GM23248 (cell line): ENCODE measurements at regions not wholly inside any gene's neighbourhood (a gene's known extent, or its start where the extent isn't known, plus 50 kb on each side); places are given as distances from the start of the nearest gene placed in this dataset.

Source experiments
- EZH2 ChIP-seq: fragments of 200-600 bp; sonication (generic); IDR thresholded peaks from 2 replicates; pipeline ENCODE4 v1.6.1; 2018; ENCODE audit warnings: antibody characterized with exemption, mild to moderate bottlenecking; ENCODE audit not compliant: insufficient read depth, poor library complexity, severe bottlenecking
- EZH2phosphoT487 ChIP-seq: fragments of 200-600 bp; sonication (generic); IDR thresholded peaks from 2 replicates; pipeline ENCODE4 v1.6.1; 2018; ENCODE audit warnings: antibody characterized with exemption, moderate library complexity, mild to moderate bottlenecking, low read depth; ENCODE audit not compliant: insufficient read depth

DNA sequence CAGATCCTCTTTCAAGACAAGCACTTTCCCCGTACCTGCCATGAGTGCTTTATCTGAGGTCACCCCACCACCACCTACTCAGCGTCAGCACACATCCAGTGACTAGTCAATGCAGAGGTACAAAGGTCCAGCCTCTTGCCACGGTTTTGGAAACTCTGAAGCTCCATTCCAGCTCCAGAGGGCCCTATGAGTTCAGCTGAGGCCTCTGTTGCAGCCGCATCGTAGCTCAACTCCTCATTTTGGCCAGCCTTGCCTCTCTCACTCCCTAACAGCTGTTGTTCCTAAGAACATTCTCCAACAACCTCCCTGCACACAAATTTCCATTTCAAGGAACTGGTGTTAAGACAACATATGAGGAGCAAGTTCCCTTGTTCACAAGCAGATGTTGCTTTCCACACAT lies 405.1 kb upstream of the PROK2 start:
- TF ChIP-seq EZH2 (no peak), EZH2phosphoT487 (no peak)
